MCF 10A (cell line): ENCODE measurements at regions not wholly inside any gene's neighbourhood (a gene's known extent, or its start where the extent isn't known, plus 50 kb on each side); places are given as distances from the start of the nearest gene placed in this dataset.

Experiments used
- BruUV-seq: library from RNA; stranded (reverse); fragments of 400-500 nt; replicated peaks from 2 replicates; lab custom pipeline; 2021; lab: Mats Ljungman, UMichigan
- CTCF ChIA-PET: fragments of 300-600 bp; sonication (Branson Sonifier 250); formaldehyde crosslinking; extraction: SDS; loops from one replicate; lab custom pipeline; 2021; ENCODE audit warnings: antibody characterized with exemption, inconsistent platforms; lab: Yijun Ruan, JAX
- POLR2A ChIA-PET: fragments of 300-600, 350-650 bp; sonication (Branson Sonifier 250); formaldehyde crosslinking; extraction: SDS; loops from one replicate; lab custom pipeline; 2020; ENCODE audit warnings: antibody characterized with exemption, inconsistent platforms; lab: Yijun Ruan, JAX
- DNase-seq: peaks from one replicate; pipeline ENCODE4 v3.0.0-alpha.2; 2018; ENCODE audit not compliant: unreplicated experiment
- H3K27ac Mint-ChIP-seq: one replicate; pipeline ENCODE4 v1.8.0; 2022; ENCODE audit warnings: mild to moderate bottlenecking, low read depth, mixed read lengths; ENCODE audit not compliant: unreplicated experiment
- H3K27me3 Mint-ChIP-seq: one replicate; pipeline ENCODE4 v1.8.0; 2022; ENCODE audit warnings: mixed read lengths; ENCODE audit not compliant: insufficient read depth, unreplicated experiment
- H3K36me3 Mint-ChIP-seq: one replicate; pipeline ENCODE4 v1.8.0; 2022; ENCODE audit warnings: mild to moderate bottlenecking, moderate library complexity, mixed read lengths; ENCODE audit not compliant: insufficient read depth, unreplicated experiment
- H3K4me1 Mint-ChIP-seq: one replicate; pipeline ENCODE4 v1.8.0; 2022; ENCODE audit warnings: mixed read lengths; ENCODE audit not compliant: insufficient read depth, unreplicated experiment
- H3K4me3 Mint-ChIP-seq: one replicate; pipeline ENCODE4 v1.8.0; 2022; ENCODE audit warnings: mild to moderate bottlenecking, moderate library complexity, mixed read lengths; ENCODE audit not compliant: unreplicated experiment
- H3K9me3 Mint-ChIP-seq: one replicate; pipeline ENCODE4 v1.8.0; 2022; ENCODE audit warnings: mixed read lengths; ENCODE audit not compliant: unreplicated experiment
- intact Hi-C: fragments of 100-400 bp; cut with micrococcal nuclease; formaldehyde crosslinking; loops from 2 replicates; pipeline ENCODE4 v1.14.1; 2022
- TF ChIP-seq, protein P1 (sequence below): fragments of 200-600 bp; IDR thresholded peaks from one replicate; pipeline ENCODE4 v1.8.0; 2022; ENCODE audit warnings: antibody characterized with exemption, mild to moderate bottlenecking; ENCODE audit not compliant: unreplicated experiment

- ChIA-PET POLR2A (interaction anchor here (0.6 to 1.0 kb wide), 3 partner anchors 8 to 564 kb away, joined by 3 read pairs; no protein-coding TSS in a partner anchor), CTCF (interaction anchor here (0.6 to 2.0 kb wide), 12 partner anchors 8 to 442 kb away, joined by 3 to 9 read pairs (median 4); no protein-coding TSS in a partner anchor)
- TF ChIP-seq, protein P1, sequence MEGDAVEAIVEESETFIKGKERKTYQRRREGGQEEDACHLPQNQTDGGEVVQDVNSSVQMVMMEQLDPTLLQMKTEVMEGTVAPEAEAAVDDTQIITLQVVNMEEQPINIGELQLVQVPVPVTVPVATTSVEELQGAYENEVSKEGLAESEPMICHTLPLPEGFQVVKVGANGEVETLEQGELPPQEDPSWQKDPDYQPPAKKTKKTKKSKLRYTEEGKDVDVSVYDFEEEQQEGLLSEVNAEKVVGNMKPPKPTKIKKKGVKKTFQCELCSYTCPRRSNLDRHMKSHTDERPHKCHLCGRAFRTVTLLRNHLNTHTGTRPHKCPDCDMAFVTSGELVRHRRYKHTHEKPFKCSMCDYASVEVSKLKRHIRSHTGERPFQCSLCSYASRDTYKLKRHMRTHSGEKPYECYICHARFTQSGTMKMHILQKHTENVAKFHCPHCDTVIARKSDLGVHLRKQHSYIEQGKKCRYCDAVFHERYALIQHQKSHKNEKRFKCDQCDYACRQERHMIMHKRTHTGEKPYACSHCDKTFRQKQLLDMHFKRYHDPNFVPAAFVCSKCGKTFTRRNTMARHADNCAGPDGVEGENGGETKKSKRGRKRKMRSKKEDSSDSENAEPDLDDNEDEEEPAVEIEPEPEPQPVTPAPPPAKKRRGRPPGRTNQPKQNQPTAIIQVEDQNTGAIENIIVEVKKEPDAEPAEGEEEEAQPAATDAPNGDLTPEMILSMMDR = no peak
- H3K36me3 Mint-ChIP-seq = no peaks in the 10 kb centered on the region
- no peaks in the 10 kb centered on the region for H3K4me1 Mint-ChIP-seq
- no TSS peak for BruUV-seq
- H3K4me3 Mint-ChIP-seq = no peak overlapping the region
- intact Hi-C loops = no loop called here
- H3K9me3 Mint-ChIP-seq = no peaks in the 10 kb centered on the region
- peaks cover 61% of the 10 kb centered on the region for H3K27me3 Mint-ChIP-seq
- H3K27ac Mint-ChIP-seq = no peak overlapping the region
- peak; percentile 13 for DNase-seq
These were observed 322.1 kb upstream of the MSX2 start for GRCh38 chr5:174402222-174402812.

- intact Hi-C loops = no loop called here
- no peak overlapping the region for H3K27ac Mint-ChIP-seq
- H3K36me3 Mint-ChIP-seq = no peaks in the 10 kb centered on the region
- ChIA-PET POLR2A (interaction anchor here (0.8 to 1.7 kb wide), 2 partner anchors 21 to 45 kb away, joined by 3 to 4 read pairs; no protein-coding TSS in a partner anchor), CTCF (interaction anchor here (0.9 to 1.8 kb wide), 3 partner anchors 12 to 78 kb away, joined by 4 to 5 read pairs (median 4); no protein-coding TSS in a partner anchor)
- H3K9me3 Mint-ChIP-seq = no peaks in the 10 kb centered on the region
- DNase-seq = no peak
- peaks cover 36% of the 10 kb centered on the region for H3K27me3 Mint-ChIP-seq
- BruUV-seq = no TSS peak
- no peak overlapping the region for H3K4me3 Mint-ChIP-seq
- TF ChIP-seq, protein P1 = no peak
- no peaks in the 10 kb centered on the region for H3K4me1 Mint-ChIP-seq
These were observed 319.5 kb upstream of the MSX2 start for GRCh38 chr5:174404848-174405247.

DNA sequence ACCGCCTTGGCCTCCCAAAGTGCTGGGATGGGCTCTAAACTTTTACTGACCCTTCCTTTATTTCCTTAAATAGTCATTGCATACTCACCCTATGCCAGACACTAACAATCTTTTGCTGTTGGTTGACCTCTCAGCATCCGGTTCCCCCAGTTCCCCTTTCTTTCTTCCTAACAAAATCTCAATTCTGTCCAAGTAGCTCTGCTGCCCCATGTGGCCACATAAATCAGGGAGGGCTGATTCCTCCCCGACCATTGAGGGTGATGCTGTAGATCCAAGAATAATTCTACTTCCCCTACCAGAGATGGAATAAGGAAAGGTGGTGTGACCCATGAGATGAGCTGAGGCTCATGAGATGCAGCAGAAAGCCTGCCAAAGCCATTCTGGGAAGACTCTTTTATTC is 315.3 kb upstream of the MSX2 start:
- Mint-ChIP-seq H3K9me3 (no peaks in the 10 kb centered on the region), H3K4me1 (peaks cover 20% of the 10 kb centered on the region), H3K4me3 (no peak overlapping the region), H3K27ac (no peak overlapping the region), H3K27me3 (peaks cover 29% of the 10 kb centered on the region), H3K36me3 (no peaks in the 10 kb centered on the region)
- TF ChIP-seq, protein P1 = no peak
- intact Hi-C loops = no loop called here
- ChIA-PET CTCF (interaction anchor here (0.5 to 3.1 kb wide), 10 partner anchors 11 to 373 kb away, joined by 3 to 18 read pairs (median 4); no protein-coding TSS in a partner anchor), POLR2A (no interaction called here)
- no TSS peak for BruUV-seq
- peak; percentile 20 for DNase-seq

DNA sequence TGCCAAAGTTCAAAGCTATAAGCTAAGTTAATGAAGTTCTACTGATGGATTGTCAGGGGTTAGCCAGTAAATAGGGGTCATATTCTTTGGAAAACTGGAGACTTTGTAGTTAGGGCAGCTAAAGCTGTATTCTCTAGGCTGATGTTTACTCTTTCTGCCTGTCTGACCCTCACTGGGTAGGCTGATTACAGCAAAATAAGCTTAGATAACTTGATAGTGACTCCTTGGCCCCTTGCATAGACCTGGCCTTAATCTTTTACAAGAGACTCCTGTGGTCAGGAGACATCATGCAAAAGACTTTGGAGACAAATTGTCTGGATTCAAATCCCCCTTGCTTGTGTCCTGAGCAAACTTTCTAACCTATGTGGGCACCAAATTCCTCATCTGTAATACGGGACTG is 314.4 kb upstream of the MSX2 start:
- Mint-ChIP-seq H3K4me3 (no peak overlapping the region), H3K4me1 (peaks cover 25% of the 10 kb centered on the region), H3K36me3 (no peaks in the 10 kb centered on the region), H3K9me3 (no peaks in the 10 kb centered on the region), H3K27me3 (peaks cover 20% of the 10 kb centered on the region), H3K27ac (no peak overlapping the region)
- POLR2A ChIA-PET = interaction anchor here (0.7 to 2.8 kb wide), 9 partner anchors 8 to 798 kb away, joined by 3 to 14 read pairs (median 3); no protein-coding TSS in a partner anchor
- no TSS peak for BruUV-seq
- CTCF ChIA-PET = interaction anchor here (0.5 to 3.1 kb wide), 10 partner anchors 8 to 510 kb away, joined by 3 to 18 read pairs (median 4); no protein-coding TSS in a partner anchor
- intact Hi-C loops = loop anchor here (10.0 kb wide), 1 partner anchor 365 kb away; the partner anchor contains the start of gene NSG2
- no peak for DNase-seq
- TF ChIP-seq, protein P1 = no peak
